Activated CD4-positive, alpha-beta T cell treated with anti-CD3 and anti-CD28 coated beads for 1 hour (primary cell): ENCODE measurements at regions not wholly inside any gene's neighbourhood (a gene's known extent, or its start where the extent isn't known, plus 50 kb on each side); places are given as distances from the start of the nearest gene placed in this dataset.
"Not testable (repeated sequence)": the region's sequence is repeated elsewhere in the genome, so short reads cannot be mapped to it uniquely, and the experiment has no call there.

ENCODE experiments used
- DNase-seq: peaks from one replicate; pipeline ENCODE4 v3.0.0-alpha.2; 2020

DNA sequence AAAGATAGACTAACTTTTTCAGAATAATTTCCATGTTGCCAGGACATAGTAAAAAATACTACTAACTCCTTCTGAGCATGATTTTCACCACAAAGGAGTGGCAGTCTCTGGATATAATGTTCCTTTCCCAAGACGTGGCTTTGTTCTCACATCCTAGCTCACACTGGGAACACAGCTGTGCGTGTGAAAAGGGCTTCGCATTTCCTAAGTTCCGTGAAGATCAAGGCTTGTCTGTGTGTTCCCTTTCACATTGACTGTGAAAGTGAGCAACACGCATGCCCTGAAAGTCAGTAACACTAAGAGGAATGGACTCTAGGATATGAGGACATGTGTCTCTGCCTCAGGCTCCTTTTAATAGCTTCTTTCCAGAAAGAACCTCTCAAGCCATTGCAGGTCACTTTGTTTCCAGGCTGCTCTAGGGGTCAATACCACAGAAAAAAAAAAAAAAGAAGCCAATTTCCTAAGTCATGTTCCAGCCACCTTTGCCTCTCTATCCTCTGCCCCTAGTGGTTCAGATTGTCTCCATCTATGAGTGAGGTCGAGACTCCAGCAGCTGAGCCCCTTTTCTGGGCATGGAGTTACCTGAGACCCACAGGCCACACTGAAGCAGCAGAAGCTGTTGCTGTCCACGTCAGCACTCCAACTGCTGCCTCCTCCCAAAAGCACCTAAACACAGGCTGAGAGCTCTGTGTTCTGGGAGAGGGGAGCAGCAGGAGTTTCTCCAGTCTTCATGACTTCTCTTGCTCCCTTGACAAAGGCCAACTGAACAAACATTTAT is 355.9 kb downstream of the RSL24D1 start:
- DNase-seq, result no peak

DNA sequence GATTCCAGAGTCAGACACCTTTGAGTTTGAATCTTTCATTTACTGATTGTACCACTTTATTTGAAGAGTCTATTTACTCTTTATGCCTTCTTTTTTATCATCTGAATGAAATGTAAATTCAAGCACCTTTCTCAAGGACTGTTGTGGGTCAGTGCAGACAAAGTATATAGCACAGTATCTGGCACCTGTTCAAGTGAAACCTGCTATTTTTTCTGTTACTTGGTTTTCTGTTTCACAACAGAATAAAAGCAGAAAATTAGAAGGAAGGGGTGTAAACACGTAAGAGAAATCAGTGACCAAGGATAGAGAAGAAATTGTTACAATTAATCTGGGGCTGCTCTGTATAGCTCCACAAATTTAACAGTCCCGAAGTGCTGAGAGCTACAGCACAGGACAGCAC is 357.4 kb downstream of the RSL24D1 start:
- no peak for DNase-seq

DNA sequence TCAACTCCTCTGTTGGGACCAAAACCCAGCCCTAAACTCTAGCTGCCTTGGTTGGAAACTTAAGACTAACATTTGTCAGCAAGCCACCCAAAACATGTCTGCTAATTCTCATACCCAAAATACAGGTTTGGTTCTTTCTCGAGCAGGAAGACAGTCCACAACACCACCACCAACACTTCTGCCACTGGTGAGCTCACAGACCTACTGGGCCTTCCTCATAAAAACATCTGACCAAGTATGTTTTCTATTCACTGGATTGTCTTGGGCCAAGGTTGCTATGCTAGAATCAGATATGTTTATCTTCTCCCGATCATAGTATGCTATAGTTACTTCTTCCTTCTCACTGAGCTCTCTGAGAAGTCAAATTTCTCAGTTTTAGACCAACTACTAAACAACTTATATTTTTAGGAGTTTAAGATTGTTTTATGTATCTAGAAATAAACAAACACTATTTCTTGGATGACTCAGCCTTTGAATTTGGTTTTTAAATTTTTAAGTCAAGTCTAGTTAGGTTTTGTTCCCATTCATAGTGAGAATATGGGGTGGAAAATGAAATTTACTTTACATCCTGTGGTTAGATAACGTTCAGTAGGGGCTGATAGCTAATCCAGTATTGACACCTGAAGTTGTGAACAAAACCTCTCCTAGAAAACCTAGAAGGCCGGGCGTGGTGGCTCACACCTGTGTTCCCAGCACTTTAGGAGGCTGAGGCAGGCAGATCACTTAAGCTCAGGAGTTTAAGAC is 360.5 kb downstream of the RSL24D1 start:
- no peak for DNase-seq

DNA sequence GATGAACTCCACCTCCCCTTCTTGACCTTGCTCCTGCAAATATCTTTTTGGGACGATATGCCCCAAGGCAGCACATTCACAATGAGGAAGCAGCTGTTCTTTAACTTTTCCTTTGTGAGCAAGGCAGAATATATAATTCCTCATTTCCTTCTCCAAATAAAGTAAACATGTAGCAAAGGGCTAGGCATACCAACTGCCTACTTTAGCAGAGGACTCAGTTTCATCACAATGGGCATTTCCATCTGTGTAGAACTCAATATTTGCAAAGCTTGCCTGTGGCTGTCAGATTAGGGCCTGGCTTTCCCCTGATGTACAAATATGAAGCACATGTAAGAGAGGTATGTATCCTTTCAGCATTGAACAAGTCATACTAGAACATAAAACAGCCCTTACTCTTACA is 366.9 kb downstream of the RSL24D1 start:
- DNase-seq, result no peak

DNA sequence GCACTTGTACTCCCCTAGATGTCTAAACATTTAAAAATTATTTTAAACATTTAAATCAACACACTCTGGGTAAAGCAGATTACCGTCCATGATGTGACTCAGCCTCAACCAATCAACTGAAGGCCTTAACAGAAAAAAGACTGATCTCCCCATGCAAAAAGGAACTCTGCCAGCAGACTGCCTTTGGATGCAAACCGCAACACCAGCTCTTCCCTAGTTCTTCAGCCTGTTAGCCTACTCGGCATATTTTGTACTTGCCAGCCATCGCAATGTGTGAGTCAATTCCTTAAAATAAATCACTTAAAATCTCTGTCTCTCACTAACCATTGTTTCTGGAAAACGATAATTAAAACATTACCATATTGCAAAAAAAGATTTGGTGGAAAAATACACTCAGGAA is 375.9 kb downstream of the RSL24D1 start:
- no peak for DNase-seq

DNA sequence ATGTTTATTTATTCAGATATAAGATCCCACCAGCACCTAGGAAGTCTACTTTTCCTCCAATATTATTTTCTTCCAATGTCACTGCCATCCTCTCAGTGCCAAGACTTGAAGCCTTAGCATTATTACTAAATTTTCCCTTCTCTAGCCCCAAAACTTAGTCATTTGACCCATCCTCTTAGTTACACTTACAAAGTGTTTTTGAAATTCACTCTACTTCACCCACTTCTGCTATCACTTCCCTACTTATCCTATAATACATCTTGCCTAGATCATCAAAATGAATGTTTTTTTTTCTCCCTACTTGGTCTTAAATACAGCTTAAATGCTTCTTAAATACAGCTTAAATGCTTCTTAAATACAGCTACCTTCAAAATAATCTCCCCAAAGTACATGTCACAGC is 376.6 kb downstream of the RSL24D1 start:
- DNase-seq, result no peak

DNA sequence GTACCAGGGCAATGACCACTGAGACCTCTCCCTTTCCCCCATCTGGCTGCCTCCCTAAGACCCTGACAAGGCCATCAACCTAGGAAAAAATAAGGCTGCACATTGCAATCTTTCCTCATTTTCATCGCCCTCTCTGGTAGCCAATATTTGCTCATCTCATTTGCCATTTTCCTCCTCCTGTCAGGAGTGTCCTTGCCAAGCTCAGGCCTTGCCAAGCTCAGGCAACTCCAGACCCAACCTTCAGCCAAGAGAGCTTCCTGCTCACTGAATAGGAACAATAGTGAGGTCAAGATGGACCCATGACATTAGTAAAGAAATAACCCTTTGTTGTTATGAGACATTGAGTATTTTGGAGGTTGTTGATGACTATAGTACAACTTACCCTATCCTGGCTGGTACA is 380.3 kb downstream of the RSL24D1 start:
- no peak for DNase-seq

DNA sequence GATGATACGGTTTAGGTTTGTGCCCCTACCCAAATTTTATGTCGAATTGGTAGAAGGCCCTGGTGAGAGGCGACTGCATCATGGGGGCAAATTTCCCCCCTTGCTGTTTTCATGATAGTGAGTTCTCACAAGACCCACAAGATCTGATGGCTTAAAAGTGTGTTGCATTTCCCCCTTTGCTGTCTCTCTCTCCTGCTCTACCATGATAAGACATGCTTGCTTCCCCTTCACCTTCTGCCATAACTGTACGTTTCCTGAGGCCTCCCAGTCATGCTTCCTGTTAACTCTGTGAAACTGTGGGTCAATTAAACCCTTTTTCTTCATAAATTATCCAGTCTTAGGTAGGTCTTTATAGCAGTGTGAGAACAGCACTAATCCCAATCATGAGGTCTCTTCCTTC is 381.2 kb downstream of the RSL24D1 start:
- no peak for DNase-seq

DNA sequence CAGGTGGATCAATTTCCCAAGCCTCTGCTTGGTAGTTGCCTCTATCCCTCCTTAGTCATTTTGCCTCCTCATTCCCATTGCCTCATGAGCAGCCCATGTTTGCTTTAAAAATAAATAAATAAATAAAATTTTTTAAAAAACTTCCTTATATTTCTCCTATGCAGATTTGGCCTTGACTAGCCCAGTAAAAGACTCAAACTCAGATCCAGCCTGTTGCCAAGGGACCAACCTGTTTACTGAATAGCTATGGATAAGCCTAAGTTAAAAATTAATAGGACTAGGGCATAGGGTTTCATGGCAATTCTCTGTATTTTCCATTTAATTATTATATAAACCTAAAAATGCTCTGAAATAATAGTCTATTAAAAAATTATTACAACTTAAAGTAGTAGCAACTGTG is 384.4 kb downstream of the RSL24D1 start:
- DNase-seq, result no peak

DNA sequence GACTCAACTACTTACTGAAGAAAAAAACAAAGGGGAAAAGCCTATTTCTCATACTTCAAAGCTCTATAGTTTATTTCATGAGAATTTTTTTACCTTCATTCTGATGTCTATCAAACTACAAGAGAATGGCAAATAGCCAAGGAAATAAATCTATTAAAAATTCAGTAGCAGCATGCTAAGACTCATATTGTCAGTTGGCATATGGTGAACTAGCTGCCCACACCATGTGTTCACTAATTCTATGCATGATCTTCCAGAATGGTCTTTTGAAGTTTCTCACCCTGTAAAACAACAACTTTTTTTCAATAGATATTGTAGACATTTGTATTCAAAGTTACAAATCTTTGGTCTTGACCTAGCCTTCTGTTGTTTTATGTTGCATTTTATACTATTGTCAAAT is 386.2 kb downstream of the RSL24D1 start:
- DNase-seq, result no peak

DNA sequence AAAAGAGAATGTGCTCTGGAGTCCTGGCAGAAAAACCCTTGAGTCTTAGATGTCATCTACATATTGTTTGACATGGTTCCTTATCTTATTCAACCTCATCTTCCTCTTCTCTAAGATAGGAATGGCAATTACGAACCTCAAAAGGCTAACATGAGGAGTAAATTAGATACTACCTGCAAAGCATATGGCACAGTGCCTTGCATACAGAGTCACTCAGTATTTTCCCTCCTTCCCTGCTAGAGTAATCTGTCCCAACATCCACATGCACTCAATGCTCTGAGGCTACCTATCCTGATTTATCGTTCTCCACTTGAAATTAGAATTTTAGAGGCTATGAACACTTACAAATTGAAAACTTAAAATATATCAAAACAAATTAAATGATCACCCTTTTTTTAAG is 386.7 kb downstream of the RSL24D1 start:
- DNase-seq, result no peak

DNA sequence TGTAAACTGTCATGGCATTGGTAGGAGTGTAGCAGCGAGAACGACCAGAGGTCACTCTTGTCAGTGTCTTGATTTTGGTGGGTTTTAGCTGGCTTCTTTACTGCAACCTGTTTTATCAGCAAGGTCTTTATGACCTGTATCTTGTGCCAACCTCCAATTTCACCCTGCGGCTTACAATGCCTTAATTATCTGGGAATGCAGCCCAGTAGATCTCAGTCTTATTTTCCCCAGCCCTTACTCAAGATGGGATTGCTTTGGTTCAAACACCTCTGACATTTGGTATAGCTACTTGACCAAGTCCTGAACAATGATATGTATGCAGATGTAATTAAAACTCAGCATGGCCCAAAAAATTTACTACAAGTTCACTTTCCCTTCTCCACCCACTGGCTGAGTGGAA is 388.4 kb downstream of the RSL24D1 start:
- DNase-seq, result no peak

DNA sequence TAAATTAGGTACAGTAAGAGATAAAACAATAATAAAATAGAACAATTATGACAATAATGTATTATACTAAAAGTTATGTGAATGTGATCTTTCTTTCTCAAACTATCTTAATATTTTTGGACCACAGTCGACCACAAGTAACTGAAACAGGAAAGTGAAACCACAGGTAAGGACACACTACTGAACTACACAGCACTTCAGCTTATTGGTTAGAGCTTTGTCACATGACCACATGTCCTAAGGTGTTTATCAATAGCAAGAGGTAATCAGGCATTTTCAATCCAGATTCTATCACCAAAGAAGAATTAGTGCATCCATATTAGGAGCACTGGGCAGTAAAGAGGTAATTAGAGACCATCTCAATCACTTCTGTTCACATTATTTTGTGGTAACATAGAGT is 392.8 kb downstream of the RSL24D1 start:
- no peak for DNase-seq

DNA sequence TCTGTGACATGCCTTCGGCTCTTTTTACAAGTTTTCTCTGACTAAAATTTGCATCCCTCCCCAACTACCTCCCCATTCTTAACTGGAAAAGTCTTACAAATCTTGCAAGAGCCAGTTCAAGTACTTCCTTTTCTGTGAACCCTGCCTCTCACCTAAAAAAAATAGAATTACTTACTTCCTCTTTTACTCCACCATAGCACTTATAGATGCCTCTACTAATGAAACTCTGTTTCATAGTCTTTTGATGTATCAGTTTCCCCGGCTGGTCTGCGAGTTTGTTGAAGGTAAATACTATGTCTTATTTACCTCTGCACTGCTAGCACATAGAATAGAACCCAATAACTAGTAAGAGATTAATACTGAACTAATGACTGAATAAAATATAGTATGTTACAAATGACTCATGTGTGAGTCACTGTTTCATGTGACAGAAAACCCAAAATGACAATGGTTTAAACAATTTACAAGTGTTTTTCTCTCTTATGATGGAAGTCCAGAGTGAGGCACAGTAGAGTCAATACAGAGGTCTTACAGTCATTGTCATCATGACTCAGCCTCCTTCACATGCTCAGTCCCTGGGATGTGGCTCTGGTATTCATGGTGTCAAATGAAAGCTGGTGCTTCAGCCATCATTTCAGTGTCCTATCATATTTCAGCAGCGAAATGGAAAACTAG is 393.5 kb downstream of the RSL24D1 start:
- DNase-seq, result no peak

DNA sequence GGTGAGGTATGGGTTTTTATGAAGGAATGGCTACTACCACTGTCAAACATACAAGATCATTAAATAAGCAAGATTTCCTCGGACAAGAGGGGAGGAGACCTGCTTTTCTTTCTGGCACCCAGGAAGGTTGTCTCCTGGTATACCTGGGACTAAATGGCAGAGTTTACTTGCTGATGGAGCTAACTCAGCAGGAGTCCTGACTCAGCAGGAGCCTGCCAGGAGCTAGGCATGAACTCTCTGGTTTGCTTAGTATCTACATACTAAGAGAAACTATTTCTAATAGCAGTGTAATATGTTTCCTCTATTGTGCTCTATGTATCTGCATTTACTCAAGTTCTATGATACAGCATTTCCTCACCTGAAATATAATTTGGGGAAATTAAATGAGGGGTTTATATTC is 404.2 kb downstream of the RSL24D1 start:
- DNase-seq, result no peak

DNA sequence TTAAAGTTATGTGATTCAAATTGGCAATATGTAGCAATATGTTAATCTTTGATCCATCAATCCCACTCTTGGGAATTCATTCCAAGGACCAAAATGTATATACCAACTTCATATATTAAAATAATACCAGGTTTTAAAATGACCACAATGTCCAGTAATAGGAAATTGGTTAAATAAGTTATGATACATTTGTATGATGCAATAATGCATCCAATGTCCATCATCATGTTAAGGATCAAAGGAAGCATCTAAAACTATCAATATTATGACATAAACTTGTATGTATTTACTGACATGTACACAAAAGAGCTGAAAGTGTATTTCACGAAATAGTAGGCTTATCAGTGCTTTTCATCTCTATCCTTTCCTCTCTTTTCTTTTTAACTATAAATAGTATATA is 406.0 kb downstream of the RSL24D1 start:
- DNase-seq, result no peak

DNA sequence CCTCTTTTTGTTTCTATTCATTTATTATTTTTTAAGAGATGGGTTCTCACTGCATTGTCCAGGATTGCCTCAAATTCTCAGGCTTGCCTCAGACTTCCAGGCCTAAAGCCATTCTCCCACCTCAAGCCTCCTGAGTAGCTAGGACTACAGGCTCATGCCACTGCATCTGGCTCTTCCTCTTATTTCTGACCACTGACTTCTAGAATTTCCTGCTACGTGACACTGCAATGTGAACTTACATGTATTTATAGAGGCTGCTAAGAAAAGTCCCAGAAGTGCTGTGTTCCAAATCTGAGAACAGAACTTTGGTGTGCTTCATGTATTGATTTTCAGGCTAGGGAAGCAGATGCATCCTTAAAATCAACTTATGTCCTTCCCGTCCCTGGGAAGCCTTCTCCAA is 407.4 kb downstream of the RSL24D1 start:
- DNase-seq, result no peak

DNA sequence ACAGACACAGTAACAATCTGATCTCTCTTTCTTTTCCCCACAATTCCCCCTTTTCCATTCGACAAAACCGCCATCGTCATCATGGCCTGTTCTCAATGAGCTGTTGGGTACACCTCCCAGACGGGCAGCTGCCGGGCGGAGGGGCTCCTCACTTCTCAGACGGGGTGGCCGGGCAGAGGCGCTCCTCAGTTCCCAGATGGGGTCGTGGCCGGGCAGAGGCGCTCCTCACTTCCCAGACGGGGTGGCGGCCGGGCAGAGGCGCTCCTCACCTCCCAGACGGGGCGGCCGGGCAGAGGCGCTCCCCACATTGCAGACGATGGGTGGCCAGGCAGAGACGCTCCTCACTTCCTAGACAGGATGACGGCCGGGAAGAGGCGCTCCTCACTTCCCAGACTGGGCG is 415.5 kb downstream of the RSL24D1 start:
- DNase-seq, result not testable (repeated sequence)

DNA sequence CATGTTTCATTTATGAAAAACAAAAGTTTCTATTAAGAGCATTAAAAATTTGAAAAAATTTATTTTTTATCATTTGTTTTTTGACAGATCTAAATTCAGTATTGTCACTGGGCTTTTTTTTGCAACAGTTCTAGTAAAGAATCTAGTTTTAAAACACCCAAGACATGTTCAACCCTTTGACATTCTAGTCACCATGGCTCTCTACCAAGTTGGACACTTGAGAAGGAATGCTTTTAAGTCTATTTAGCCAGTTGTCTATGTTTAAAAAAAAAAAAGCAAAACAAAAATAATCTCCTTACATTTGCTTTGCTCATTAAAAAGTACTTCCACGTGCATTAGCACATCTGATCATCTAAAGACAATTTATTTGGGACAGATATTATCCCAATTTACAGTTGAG is 417.5 kb downstream of the RSL24D1 start:
- no peak for DNase-seq

DNA sequence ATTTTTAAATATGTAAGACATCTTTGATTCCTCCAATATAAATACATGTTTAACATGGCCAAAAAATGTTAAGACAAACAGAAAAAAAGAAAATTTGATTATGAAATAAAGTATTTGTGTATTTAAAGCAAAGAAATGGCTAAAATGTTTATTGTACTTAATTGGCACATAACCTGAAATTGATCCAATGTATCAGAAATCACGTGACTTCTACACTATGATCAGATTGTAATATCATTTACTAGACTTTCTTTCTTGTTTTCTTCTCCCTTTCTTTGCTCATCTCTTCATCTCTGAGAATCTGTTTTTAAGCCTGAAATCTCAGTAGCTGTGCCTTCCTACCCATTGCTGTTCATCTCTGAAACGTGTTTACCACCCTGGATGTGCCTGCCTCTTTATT is 420.3 kb downstream of the RSL24D1 start:
- DNase-seq, result no peak

DNA sequence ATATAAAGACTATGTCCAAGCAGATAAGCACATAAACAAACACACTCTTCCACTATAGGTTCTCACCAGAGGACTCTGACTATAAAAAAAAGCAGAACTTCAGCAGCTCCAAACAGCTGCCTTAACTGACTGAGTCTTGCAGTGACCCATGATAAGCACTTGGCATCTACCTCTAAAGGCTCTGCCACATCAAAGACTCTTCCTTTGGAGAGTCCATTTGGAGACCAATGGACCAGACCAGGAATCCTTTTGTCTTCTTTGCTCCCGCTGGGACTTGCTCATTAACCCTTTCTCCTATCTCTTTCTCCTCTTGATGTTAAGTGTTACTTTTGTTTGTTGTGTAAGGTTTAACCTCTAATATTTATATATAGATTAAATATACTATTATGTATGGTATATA is 424.1 kb downstream of the RSL24D1 start:
- no peak for DNase-seq

DNA sequence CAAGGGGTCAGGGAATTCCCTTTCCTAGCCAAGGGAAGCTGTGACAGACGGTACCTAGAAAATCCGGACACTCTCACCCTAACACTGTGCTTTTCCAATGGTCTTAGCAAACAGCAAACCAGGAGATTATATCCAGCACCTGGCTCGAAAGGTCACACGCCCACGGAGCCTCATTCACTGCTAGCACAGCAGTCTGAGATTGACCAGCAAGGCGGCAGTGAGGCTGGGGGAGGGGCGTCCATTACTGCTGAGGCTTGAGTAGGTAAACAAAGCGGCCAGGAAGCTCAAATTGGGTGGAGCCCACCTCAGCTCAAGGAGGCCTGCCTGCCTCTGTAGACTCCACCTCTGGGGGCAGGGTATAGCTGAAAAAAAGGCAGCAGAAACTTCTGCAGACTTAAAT is 447.3 kb downstream of the RSL24D1 start:
- not testable (repeated sequence) for DNase-seq

DNA sequence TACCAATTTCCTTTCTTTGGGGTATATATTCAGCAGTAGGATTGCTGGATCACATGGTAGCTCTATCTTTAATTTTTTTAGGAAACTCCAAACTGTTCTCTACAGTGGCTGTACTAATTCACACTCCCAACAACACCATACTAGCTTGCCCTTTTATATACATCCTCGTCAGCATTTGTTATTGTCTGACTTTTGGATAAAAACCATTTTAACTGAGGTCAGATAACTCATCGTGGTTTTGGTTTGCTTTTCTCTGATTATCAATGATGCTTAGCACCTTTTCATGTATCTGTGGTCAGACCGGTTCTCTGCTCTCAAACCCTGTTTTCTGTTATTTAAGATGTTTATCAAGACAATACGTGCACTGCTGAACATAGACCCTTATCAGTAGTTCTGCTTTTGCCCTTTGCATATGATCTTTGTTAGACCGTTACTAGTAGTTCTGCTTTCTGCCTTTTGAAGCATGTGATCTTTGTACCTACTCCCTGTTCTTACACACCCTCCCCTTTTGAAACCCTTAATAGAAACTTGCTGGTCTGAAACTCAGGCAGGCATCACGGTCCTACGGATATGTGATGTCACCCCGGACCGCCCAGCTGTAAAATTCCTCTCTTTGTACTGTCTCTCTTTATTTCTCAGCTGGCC is 474.3 kb downstream of the RSL24D1 start:
- DNase-seq, result no peak

DNA sequence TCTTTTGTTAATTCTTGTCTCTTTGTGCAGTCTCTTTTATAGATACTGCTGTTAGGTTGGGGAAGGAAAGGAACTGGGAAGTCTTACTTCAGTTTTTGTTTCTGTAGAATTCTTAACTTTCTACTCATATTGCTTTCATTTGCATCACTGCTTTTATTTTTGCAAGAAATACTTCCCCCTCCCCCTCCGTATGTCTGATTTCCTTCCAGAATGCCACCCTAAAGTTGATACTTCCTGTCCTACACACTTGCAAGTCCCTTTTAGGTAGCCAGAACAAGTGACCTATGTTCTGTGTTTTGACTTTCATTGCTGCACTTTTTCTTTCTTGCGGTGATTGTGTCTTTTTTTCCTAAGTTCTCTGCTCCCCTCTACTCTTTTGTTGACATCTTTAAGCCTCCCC is 477.4 kb downstream of the RSL24D1 start:
- no peak for DNase-seq
